ENCODE measurements at regions not wholly inside any gene's neighbourhood (a gene's known extent, or its start where the extent isn't known, plus 50 kb on each side); places are given as distances from the start of the nearest gene placed in this dataset.

DNA sequence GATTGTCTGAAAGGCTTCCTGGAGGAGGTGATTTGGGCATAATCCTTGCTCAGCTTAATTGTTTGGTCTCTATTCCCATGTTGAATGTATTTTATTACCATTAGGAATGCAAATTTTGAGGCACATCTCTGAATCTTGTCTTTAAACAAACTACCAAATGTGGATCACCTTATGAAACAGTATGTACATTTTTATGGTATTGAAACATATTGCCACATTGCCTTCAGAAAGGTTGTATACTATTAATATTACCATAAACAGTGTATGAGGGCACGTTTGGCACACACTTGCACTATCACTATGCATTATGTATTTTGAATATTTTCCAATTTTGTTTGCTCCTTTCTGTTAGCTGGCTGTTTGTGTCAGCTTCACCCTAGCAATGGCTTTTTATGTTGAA lies 60.0 kb upstream of the ALB start:
- Histone ChIP-seq H4K20me1 (ENCODE audit: control insufficient read depth, insufficient read depth) (no peaks in the 10 kb centered on the region), H3K79me2 (ENCODE audit: control insufficient read depth, insufficient read depth, low read length) (no peaks in the 10 kb centered on the region), H3K36me3 (ENCODE audit: control insufficient read depth in 2 of 2, insufficient read depth in 2 of 2, low read length in 1 of 2) (no peaks in the 10 kb centered on the region), H3K4me2 (ENCODE audit: control insufficient read depth, insufficient read depth) (no peak overlapping the region), H3K4me1 (ENCODE audit: control insufficient read depth, insufficient read depth, low read length) (no peaks in the 10 kb centered on the region), H3K4me3 (no peak overlapping the region), H3K9ac (ENCODE audit: control insufficient read depth, insufficient read depth, low read length) (no peak overlapping the region), H3K27ac (ENCODE audit: control insufficient read depth, insufficient read depth) (no peak overlapping the region), H3K27me3 (replicated peaks in 1 of 2; ENCODE audit: control insufficient read depth in 2 of 2, insufficient read depth in 2 of 2, low read length in 1 of 2) (no peaks in the 10 kb centered on the region), H2AFZ (ENCODE audit: control insufficient read depth, low read depth, low read length) (no peak overlapping the region), H3K9me3 (replicated peaks; ENCODE audit: control insufficient read depth, insufficient read depth, low read length) (no peaks in the 10 kb centered on the region)
- ChIA-PET RAD21 (ENCODE audit: unreplicated experiment) (interaction anchor here (0.8 to 1.0 kb wide), 2 partner anchors 388 to 791 kb away, joined by 3 read pairs; no protein-coding TSS in a partner anchor), CTCF (interaction anchor here (1.3 to 1.9 kb wide), 3 partner anchors 12 to 230 kb away, joined by 3 to 8 read pairs (median 6); no protein-coding TSS in a partner anchor), SMC1A (ENCODE audit: uncharacterized antibody, unreplicated experiment) (interaction anchor here (0.9 to 2.1 kb wide), 6 partner anchors 12 to 310 kb away, joined by 3 to 6 read pairs (median 4); no protein-coding TSS in a partner anchor), POLR2A (no interaction called here)
- in situ Hi-C loops (cut with MboI) (no loop called here), intact Hi-C loops (cut with micrococcal nuclease; ENCODE audit: unreplicated experiment) (loop anchor here (5.0 kb wide), 1 partner anchor 228 kb away; no protein-coding TSS in a partner anchor)
- ATAC-seq: no peak
- no peak for FAIRE-seq
- DNase-seq (ENCODE audit: low read depth, low spot score): no peak
- WGBS (ENCODE audit: insufficient coverage, insufficient replicate concordance, low lambda C conversion rate, missing lambda C conversion rate): 0% methylated on average over 1 of the region's 1 CpG
- BruUV-seq (replicated peaks): no TSS peak
- TF ChIP-seq TCF3 (IDR thresholded peaks at IDR 0.05; ENCODE audit: borderline replicate concordance, insufficient read depth, low read depth, low read length) (no peak), MAX (IDR thresholded peaks at IDR 0.05; ENCODE audit: low read depth, low read length) (no peak), RELB (IDR thresholded peaks at IDR 0.05; ENCODE audit: low read depth) (no peak), CREM (IDR thresholded peaks at IDR 0.05; ENCODE audit: low read depth) (no peak), RFX5 (IDR thresholded peaks at IDR 0.05; ENCODE audit: low read depth, low read length) (no peak), SMAD1 (IDR thresholded peaks at IDR 0.05; ENCODE audit: low read depth, partially characterized antibody) (no peak), ATF7 (IDR thresholded peaks at IDR 0.05; ENCODE audit: low read depth) (no peak), NFXL1 (IDR thresholded peaks at IDR 0.05; ENCODE audit: borderline replicate concordance) (no peak), CEBPB (IDR thresholded peaks at IDR 0.05; ENCODE audit: borderline replicate concordance in 1 of 2, low read depth in 2 of 2, low read length in 2 of 2) (no peak), JUNB (IDR thresholded peaks at IDR 0.05) (no peak), RELA (IDR thresholded peaks at IDR 0.05; ENCODE audit: borderline replicate concordance, partially characterized antibody) (no peak)

Measured in GM12878 (cell line).